GM23248 (cell line): ENCODE measurements at regions not wholly inside any gene's neighbourhood (a gene's known extent, or its start where the extent isn't known, plus 50 kb on each side); places are given as distances from the start of the nearest gene placed in this dataset.

Experiments
- EZH2 ChIP-seq: fragments of 200-600 bp; sonication (generic); IDR thresholded peaks from 2 replicates; pipeline ENCODE4 v1.6.1; 2018; ENCODE audit warnings: antibody characterized with exemption, mild to moderate bottlenecking; ENCODE audit not compliant: insufficient read depth, poor library complexity, severe bottlenecking
- EZH2phosphoT487 ChIP-seq: fragments of 200-600 bp; sonication (generic); IDR thresholded peaks from 2 replicates; pipeline ENCODE4 v1.6.1; 2018; ENCODE audit warnings: antibody characterized with exemption, moderate library complexity, mild to moderate bottlenecking, low read depth; ENCODE audit not compliant: insufficient read depth

DNA sequence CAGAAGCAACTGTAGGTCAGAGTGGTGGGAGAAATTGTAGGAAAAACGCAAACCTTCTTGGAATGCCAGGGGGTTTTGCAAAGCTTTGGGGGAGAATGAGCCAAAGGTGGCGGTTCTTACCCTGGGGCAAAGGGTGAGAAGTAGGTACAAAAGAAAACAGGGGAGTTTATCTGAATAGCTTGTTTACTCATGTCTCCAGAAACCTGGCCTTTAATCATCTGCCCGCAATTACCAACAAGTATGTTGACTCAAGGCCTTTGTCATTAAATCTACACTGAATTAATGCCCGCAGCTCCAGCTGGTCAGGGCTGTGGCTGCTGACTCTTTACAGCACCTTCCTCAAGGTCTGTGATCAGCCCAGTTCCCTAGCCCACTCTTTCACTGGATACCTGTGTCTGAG, 320.1 kb downstream of the CBLN1 start:
- no peak for TF ChIP-seq EZH2phosphoT487
- no peak for TF ChIP-seq EZH2
